Thyroid gland (tissue), 4 donors: ENCODE measurements at regions not wholly inside any gene's neighbourhood (a gene's known extent, or its start where the extent isn't known, plus 50 kb on each side); places are given as distances from the start of the nearest gene placed in this dataset.

Experiments
- POLR2A ChIP-seq, 2 donors: fragments of 450-650 bp; IDR thresholded peaks; one replicate each; pipeline ENCODE4 v1.6.1; 2017; ENCODE audit warnings: antibody characterized with exemption in 2 of 2, mild to moderate bottlenecking in 2 of 2, moderate library complexity in 1 of 2
- TF ChIP-seq, protein P1 (sequence below), 6 experiments: fragments of 200-600 bp in 3 of 6; fragments of 450-650 bp in 3 of 6; sonication (generic) in 3 of 6; IDR thresholded peaks; one replicate each; pipeline ENCODE4 v1.5.1; 2016 to 2019; ENCODE audit warnings: antibody characterized with exemption in 6 of 6, mild to moderate bottlenecking in 2 of 6, inconsistent platforms in 1 of 6, moderate library complexity in 1 of 6

DNA sequence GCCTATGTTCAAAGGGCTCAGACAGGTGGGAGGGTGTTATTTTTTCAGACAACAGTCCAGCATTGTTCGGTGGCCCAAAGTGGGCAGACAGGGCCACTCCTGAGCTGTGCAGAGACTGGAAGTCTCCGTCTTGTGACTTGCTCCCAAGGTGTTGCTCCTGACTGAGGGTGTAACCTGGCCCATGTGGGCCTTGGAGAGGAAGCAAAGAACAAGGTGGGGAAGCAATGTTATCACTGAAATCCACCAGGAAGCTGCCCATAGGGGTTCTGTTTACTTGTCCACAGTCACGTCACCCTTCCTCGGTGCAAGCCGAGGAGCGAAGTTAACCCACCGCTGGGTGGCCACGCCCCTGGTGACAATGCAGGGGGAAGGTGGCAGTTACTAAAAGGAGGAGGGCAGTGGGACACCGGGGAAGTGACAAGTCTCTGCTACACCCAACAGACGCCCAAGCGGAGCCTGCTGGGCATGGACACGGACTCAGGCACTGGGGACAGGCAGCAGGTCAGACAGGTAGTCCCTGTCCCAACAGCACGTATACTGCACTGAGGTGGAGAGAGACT lies 311.6 kb upstream of the MKI67 start:
- TF ChIP-seq, protein P1, sequence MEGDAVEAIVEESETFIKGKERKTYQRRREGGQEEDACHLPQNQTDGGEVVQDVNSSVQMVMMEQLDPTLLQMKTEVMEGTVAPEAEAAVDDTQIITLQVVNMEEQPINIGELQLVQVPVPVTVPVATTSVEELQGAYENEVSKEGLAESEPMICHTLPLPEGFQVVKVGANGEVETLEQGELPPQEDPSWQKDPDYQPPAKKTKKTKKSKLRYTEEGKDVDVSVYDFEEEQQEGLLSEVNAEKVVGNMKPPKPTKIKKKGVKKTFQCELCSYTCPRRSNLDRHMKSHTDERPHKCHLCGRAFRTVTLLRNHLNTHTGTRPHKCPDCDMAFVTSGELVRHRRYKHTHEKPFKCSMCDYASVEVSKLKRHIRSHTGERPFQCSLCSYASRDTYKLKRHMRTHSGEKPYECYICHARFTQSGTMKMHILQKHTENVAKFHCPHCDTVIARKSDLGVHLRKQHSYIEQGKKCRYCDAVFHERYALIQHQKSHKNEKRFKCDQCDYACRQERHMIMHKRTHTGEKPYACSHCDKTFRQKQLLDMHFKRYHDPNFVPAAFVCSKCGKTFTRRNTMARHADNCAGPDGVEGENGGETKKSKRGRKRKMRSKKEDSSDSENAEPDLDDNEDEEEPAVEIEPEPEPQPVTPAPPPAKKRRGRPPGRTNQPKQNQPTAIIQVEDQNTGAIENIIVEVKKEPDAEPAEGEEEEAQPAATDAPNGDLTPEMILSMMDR (IDR thresholded peaks at IDR 0.05): no peak
- TF ChIP-seq POLR2A (IDR thresholded peaks at IDR 0.05): no peak
